Activated CD4-positive, alpha-beta T cell treated with anti-CD3 and anti-CD28 coated beads for 36 hours (primary cell): ENCODE measurements at regions not wholly inside any gene's neighbourhood (a gene's known extent, or its start where the extent isn't known, plus 50 kb on each side); places are given as distances from the start of the nearest gene placed in this dataset.
"Not testable (repeated sequence)": the region's sequence is repeated elsewhere in the genome, so short reads cannot be mapped to it uniquely, and the experiment has no call there.

Experiments
- ATAC-seq: fragments of 200-7000 bp; cut with Tn5 transposase; one replicate; pipeline ENCODE4 v1.10.0; 2021; ENCODE audit warnings: mild to moderate bottlenecking, moderate library complexity
- CTCF ChIA-PET: fragments of 350-600 bp; sonication (Branson Sonifier 250); formaldehyde crosslinking; loops from one replicate; lab custom pipeline; 2021; ENCODE audit warnings: antibody characterized with exemption; lab: Charles Lee
- POLR2A ChIA-PET: fragments of 350-600 bp; sonication (Branson Sonifier 250); formaldehyde crosslinking; loops from one replicate; lab custom pipeline; 2021; ENCODE audit warnings: antibody characterized with exemption, inconsistent platforms; lab: Charles Lee
- DNase-seq: peaks from one replicate; pipeline ENCODE4 v3.0.0-alpha.2; 2020
- H3K27ac Mint-ChIP-seq: one replicate; pipeline ENCODE4 v1.8.0; 2021; ENCODE audit warnings: mixed read lengths
- H3K27me3 Mint-ChIP-seq: one replicate; pipeline ENCODE4 v1.8.0; 2021; ENCODE audit warnings: mixed read lengths
- H3K36me3 Mint-ChIP-seq: one replicate; pipeline ENCODE4 v1.8.0; 2021; ENCODE audit warnings: low read depth, mixed read lengths
- H3K4me1 Mint-ChIP-seq: one replicate; pipeline ENCODE4 v1.8.0; 2021; ENCODE audit warnings: mixed read lengths
- H3K4me3 Mint-ChIP-seq: one replicate; pipeline ENCODE4 v1.8.0; 2021; ENCODE audit warnings: mild to moderate bottlenecking, moderate library complexity, mixed read lengths
- H3K9me3 Mint-ChIP-seq: one replicate; pipeline ENCODE4 v1.8.0; 2021; ENCODE audit warnings: low read depth, mixed read lengths
- intact Hi-C, 2 experiments: fragments of 100-400 bp; cut with DNase I in 1 of 2; cut with micrococcal nuclease in 1 of 2; formaldehyde crosslinking; loops; one replicate each; pipeline versions ENCODE4 v1.14.2 to v1.15.1; 2022 to 2024; cut with DNase I, micrococcal nuclease

DNA sequence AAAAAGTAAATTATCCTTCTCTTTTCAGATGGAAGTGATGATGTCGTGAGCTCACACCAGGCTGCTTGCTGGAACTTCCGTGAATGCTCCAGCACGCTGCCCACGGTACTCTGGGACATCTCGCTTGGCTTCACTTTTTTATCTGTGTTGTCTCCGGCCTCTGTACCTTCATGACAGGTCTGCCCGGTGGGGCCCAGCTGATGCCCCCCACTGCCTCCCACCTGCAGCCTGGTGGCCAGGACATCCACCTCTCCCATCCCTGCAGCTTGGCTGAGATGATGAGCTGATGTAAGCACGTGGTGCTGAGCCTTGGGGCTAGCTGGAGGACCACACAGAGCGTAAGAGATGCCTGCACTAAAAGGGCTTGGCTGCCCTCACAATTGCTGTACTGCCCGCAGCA is 59.0 kb upstream of the HELT start:
- DNase-seq (no peak), ATAC-seq (no peak)
- Mint-ChIP-seq H3K4me1 (no peaks in the 10 kb centered on the region), H3K36me3 (no peaks in the 10 kb centered on the region), H3K4me3 (no peak overlapping the region), H3K27me3 (no peaks in the 10 kb centered on the region), H3K27ac (no peak overlapping the region), H3K9me3 (no peaks in the 10 kb centered on the region)
- ChIA-PET CTCF (interaction anchor here (0.9 kb wide), 1 partner anchor 81 kb away, joined by 4 read pairs; no protein-coding TSS in a partner anchor), POLR2A (no interaction called here)
- intact Hi-C loops, result loop anchor here in 1 of 2 experiments (2.0 kb wide), 1 partner anchor 211 kb away; no protein-coding TSS in a partner anchor

DNA sequence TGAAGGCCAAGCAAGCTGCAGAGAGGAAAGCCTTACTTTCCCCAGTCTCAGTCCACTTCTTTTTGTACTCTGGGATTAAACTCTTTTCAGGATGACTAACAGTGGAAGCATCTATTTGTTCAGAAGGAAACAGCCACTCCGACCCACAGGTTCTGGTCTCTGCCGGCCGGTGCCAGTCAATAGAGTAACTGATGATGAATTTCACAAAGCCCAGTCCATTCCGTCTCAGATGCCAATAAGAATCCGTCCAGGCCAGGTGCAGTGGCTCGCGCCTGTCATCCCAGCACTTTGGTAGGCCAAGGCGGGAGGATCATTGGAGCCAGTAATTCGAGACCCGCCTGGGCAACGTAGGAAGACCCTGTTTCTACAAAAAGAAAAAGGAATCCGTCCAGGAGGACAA is 58.5 kb upstream of the HELT start:
- intact Hi-C loops, result loop anchor here (2.0 to 10.0 kb wide), 3 partner anchors 211 to 725 kb away; no protein-coding TSS in a partner anchor
- Mint-ChIP-seq H3K36me3 (peaks cover under 1% of the 10 kb centered on the region), H3K27ac (no peak overlapping the region), H3K9me3 (no peaks in the 10 kb centered on the region), H3K27me3 (no peaks in the 10 kb centered on the region), H3K4me1 (peaks cover under 1% of the 10 kb centered on the region), H3K4me3 (no peak overlapping the region)
- DNase-seq (no peak), ATAC-seq (no peak)
- CTCF ChIA-PET, result no interaction called here
- POLR2A ChIA-PET, result no interaction called here

DNA sequence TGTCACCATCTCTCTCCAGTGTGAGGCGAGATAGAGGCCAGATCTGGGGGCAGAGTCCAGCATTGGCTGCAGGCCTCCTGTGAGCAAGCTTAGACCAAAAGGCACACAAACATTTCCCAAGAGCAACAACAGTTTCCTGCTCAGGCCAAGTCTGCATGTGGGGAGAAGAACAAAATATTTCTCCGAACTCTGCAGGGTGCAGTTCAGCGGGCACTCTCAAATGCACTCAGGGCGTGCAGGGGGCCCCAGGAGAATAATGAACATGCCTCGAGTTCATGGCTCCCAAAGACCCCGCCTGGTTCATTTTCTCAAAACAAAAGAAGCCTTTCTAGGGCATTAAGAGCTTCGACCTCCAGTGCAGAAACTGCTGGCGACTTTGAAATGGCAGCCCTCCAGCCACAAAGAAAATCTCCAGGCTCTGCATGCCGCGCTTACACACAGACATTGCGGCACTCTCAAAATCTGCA is 57.8 kb upstream of the HELT start:
- no peak for ATAC-seq
- DNase-seq, result no peak
- intact Hi-C loops, result loop anchor here in 1 of 2 experiments (10.0 kb wide), 2 partner anchors 446 to 726 kb away; no protein-coding TSS in a partner anchor
- peaks cover 2% of the 10 kb centered on the region for H3K9me3 Mint-ChIP-seq
- peaks cover 3% of the 10 kb centered on the region for H3K27me3 Mint-ChIP-seq
- H3K36me3 Mint-ChIP-seq, result peaks cover 3% of the 10 kb centered on the region
- ChIA-PET POLR2A (no interaction called here), CTCF (no interaction called here)
- H3K4me3 Mint-ChIP-seq, result no peak overlapping the region
- no peak overlapping the region for H3K27ac Mint-ChIP-seq
- H3K4me1 Mint-ChIP-seq, result peaks cover 4% of the 10 kb centered on the region

DNA sequence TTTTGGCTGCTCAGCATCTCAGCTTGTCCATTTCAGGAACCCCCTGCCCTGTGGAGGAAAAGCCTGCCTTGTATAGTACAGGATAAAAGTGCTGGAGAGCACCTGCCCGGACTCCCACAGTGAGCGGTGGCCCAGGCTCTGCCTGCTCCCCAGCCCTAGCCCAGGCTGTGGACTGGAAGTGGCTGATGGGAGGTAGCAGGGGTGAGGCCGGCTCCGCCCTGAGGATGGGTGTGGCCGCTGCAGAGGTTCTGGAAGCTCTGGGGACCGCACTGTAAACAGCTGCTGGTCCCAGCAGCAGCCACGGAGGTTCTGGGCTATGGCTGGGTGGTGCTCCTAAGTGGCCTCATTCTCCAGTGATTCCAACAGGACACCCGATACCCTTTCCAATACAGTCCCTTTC is 56.6 kb upstream of the HELT start:
- ChIA-PET POLR2A (no interaction called here), CTCF (no interaction called here)
- Mint-ChIP-seq H3K4me1 (peaks cover 4% of the 10 kb centered on the region), H3K36me3 (peaks cover 3% of the 10 kb centered on the region), H3K27me3 (peaks cover 3% of the 10 kb centered on the region), H3K4me3 (no peak overlapping the region), H3K9me3 (peaks cover 2% of the 10 kb centered on the region), H3K27ac (no peak overlapping the region)
- no peak for DNase-seq
- ATAC-seq, result no peak
- intact Hi-C loops, result loop anchor here in 1 of 2 experiments (2.0 to 10.0 kb wide), 3 partner anchors 217 to 727 kb away; no protein-coding TSS in a partner anchor

DNA sequence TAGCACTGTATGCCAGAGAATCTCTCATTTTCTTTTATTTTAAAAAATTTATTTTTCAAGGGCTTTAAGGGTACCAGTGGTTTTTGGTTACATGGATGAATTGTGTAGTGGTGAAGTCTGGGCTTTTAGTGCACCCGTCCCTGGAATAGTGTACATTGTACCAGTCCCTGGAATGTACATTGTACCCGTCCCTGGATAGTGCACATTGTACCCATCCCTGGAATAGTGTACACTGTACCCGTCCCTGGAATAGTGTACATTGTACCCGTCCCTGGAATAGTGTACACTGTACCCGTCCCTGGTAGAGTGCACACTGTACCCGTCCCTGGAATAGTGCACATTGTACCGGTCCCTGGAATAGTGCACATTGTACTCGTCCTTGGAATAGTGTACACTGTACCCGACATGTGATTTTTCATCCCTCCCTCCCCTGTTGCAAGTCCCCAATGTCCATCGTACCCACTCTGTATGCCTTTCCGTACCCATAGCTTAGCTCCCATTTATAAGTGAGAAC is 56.1 kb upstream of the HELT start:
- H3K27ac Mint-ChIP-seq, result no peak overlapping the region
- peaks cover 3% of the 10 kb centered on the region for H3K27me3 Mint-ChIP-seq
- intact Hi-C loops, result loop anchor here in 1 of 2 experiments (2.0 to 10.0 kb wide), 3 partner anchors 217 to 727 kb away; no protein-coding TSS in a partner anchor
- peaks cover 2% of the 10 kb centered on the region for H3K9me3 Mint-ChIP-seq
- ChIA-PET POLR2A (no interaction called here), CTCF (no interaction called here)
- H3K4me3 Mint-ChIP-seq, result no peak overlapping the region
- DNase-seq (no peak), ATAC-seq (no peak)
- peaks cover 3% of the 10 kb centered on the region for H3K36me3 Mint-ChIP-seq
- peaks cover 4% of the 10 kb centered on the region for H3K4me1 Mint-ChIP-seq

DNA sequence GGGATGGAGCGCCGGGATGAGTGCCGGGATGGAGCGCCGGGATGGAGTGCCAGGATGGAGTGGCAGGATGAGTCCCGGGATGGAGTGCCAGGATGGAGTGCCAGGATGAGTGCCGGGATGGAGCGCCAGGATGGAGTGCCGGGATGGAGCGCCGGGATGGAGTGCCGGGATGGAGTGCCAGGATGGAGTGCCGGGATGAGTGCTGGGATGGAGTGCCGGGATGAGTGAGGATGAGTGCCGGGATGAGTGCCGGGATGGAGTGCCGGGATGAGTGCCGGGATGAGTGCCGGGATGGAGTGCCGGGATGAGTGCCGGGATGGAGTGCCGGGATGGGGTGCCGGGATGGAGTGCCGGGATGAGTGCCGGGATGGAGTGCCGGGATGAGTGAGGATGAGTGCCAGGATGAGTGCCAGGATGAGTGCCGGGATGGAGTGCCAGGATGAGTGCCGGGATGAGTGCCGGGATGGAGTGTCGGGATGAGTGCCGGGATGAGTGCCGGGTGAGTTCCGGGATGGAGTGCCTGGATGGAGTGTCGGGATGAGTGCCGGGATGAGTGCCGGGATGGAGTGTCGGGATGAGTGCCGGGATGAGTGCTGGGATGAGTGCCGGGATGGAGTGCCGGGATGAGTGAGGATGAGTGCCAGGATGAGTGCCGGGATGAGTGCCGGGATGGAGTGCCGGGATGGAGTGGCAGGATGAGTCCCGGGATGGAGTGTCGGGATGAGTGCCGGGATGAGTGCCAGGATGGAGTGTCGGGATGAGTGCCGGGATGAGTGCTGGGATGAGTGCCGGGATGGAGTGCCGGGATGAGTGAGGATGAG is 52.9 kb upstream of the HELT start:
- H3K27ac Mint-ChIP-seq, result peak overlapping the region; percentile 97
- H3K4me1 Mint-ChIP-seq, ATAC-seq, H3K36me3 Mint-ChIP-seq, POLR2A ChIA-PET, CTCF ChIA-PET, H3K27me3 Mint-ChIP-seq, H3K9me3 Mint-ChIP-seq: not testable (repeated sequence)
- H3K4me3 Mint-ChIP-seq, result peak overlapping the region; percentile 82
- intact Hi-C loops, result loop anchor here (5.0 to 10.0 kb wide), 3 partner anchors 451 to 731 kb away; no protein-coding TSS in a partner anchor
- DNase-seq, result peak; percentile 49

DNA sequence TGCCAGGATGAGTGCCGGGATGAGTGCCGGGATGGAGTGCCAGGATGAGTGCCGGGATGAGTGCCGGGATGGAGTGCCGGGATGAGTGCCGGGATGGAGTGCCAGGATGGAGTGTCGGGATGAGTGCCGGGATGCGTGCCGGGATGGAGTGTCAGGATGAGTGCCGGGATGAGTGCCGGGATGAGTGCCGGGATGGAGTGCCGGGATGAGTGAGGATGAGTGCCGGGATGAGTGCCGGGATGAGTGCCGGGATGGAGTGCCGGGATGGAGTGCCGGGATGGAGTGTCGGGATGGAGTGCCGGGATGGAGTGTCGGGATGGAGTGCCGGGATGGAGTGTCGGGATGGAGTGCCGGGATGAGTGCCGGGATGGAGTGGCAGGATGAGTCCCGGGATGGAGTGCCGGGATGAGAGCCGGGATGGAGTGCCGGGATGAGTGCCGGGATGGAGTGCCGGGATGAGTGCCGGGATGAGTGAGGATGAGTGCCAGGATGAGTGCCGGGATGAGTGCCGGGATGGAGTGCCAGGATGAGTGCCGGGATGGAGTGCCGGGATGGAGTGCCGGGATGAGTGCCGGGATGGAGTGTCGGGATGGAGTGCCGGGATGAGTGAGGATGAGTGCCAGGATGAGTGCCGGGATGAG is 52.1 kb upstream of the HELT start:
- H3K4me3 Mint-ChIP-seq, H3K27ac Mint-ChIP-seq, H3K9me3 Mint-ChIP-seq, POLR2A ChIA-PET, ATAC-seq, H3K36me3 Mint-ChIP-seq, H3K27me3 Mint-ChIP-seq, H3K4me1 Mint-ChIP-seq, CTCF ChIA-PET: not testable (repeated sequence)
- peak; percentile 65 for DNase-seq
- intact Hi-C loops, result loop anchor here (5.0 to 10.0 kb wide), 3 partner anchors 451 to 731 kb away; no protein-coding TSS in a partner anchor

DNA sequence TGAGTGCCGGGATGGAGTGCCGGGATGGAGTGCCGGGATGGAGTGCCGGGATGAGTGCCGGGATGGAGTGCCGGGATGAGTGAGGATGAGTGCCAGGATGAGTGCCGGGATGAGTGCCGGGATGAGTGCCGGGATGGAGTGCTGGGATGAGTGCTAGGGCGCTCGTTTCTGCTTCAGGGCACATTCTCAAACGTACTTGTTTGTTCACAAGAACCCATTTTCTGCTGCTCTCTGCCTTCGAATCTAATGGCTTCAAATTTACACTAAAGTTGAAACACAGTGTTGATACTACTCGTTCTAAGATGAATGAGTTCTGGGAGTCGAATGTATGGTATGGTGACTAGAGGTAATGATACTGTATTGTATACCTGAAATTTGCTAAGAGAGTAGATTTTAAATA is 50.6 kb upstream of the HELT start:
- ATAC-seq, result peak; percentile 47
- H3K36me3 Mint-ChIP-seq, H3K27me3 Mint-ChIP-seq, H3K4me1 Mint-ChIP-seq, POLR2A ChIA-PET, CTCF ChIA-PET: not testable (repeated sequence)
- intact Hi-C loops, result loop anchor here (5.0 to 10.0 kb wide), 3 partner anchors 453 to 733 kb away; no protein-coding TSS in a partner anchor
- peak; percentile 47 for DNase-seq
- H3K9me3 Mint-ChIP-seq, result peaks cover 16% of the 10 kb centered on the region
- peak overlapping the region; percentile 84 for H3K27ac Mint-ChIP-seq
- H3K4me3 Mint-ChIP-seq, result peak overlapping the region; percentile 71

DNA sequence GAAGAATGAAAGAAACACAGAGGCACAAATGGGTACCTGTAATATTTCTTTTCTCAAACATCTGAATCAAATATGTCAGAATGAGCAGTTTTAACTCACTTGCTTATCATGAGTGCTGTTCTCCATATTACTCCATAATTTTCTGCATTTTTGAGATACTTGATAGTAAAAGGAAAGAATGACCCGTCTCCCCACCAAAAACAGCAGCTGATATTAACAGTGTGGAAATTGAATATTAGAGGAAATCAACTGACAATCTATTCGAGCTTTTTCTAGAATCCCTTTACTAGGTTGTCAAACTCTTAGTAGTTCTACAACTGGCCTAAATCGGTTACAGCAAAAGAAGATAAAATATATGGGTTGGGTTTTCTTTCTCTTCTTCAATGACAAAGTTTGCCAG is 49.9 kb upstream of the HELT start:
- H3K36me3 Mint-ChIP-seq, result peaks cover 7% of the 10 kb centered on the region
- no peak overlapping the region for H3K27ac Mint-ChIP-seq
- ATAC-seq (no peak), DNase-seq (no peak)
- intact Hi-C loops, result loop anchor here (5.0 to 10.0 kb wide), 3 partner anchors 454 to 734 kb away; no protein-coding TSS in a partner anchor
- peaks cover 4% of the 10 kb centered on the region for H3K27me3 Mint-ChIP-seq
- H3K9me3 Mint-ChIP-seq, result peaks cover 16% of the 10 kb centered on the region
- peaks cover 6% of the 10 kb centered on the region for H3K4me1 Mint-ChIP-seq
- ChIA-PET CTCF (no interaction called here), POLR2A (no interaction called here)
- no peak overlapping the region for H3K4me3 Mint-ChIP-seq
